HL-60 (cell line): ENCODE measurements at regions not wholly inside any gene's neighbourhood (a gene's known extent, or its start where the extent isn't known, plus 50 kb on each side); places are given as distances from the start of the nearest gene placed in this dataset.

Experiments used
- DNase-seq, 2 experiments: peaks; one replicate each; pipeline ENCODE4 v3.0.0-alpha.2; 2010 to 2020; ENCODE audit warnings: low read depth in 1 of 2, low spot score in 1 of 2
- H3K27ac ChIP-seq: fragments of 250-450 bp; sonication (Bioruptor Pico); replicated peaks from 2 replicates; pipeline ENCODE4 v1.5.1; 2020; ENCODE audit warnings: mild to moderate bottlenecking, moderate library complexity
- H3K27me3 ChIP-seq: fragments of 250-450 bp; sonication (Bioruptor Pico); 2 replicates; pipeline ENCODE4 v1.5.1; 2021; ENCODE audit warnings: mild to moderate bottlenecking, moderate library complexity; ENCODE audit not compliant: insufficient read depth, poor library complexity, severe bottlenecking
- H3K4me3 ChIP-seq: replicated peaks from 2 replicates; pipeline ENCODE4 v1.5.1; 2011; ENCODE audit warnings: mild to moderate bottlenecking, control low read depth, low read length; ENCODE audit not compliant: insufficient read depth
- CTCF ChIP-seq: IDR thresholded peaks from one replicate; pipeline ENCODE4 v1.5.1; 2011; ENCODE audit warnings: low read length, control low read depth, inconsistent platforms; ENCODE audit not compliant: insufficient read depth
- GABPA ChIP-seq: IDR thresholded peaks from 2 replicates; pipeline ENCODE4 v1.6.1; 2012; ENCODE audit warnings: low read depth
- POLR2AphosphoS5 ChIP-seq: IDR thresholded peaks from 2 replicates; pipeline ENCODE4 v1.6.1; 2012; ENCODE audit warnings: low read depth
- REST ChIP-seq: IDR thresholded peaks from 2 replicates; pipeline ENCODE4 v1.6.1; 2012; ENCODE audit warnings: low read depth; ENCODE audit not compliant: insufficient replicate concordance
- SPI1 ChIP-seq: IDR thresholded peaks from 2 replicates; pipeline ENCODE4 v1.6.1; 2012; ENCODE audit warnings: low read depth, mild to moderate bottlenecking, borderline replicate concordance

GRCh38 chr3:166569589-166569988 is 732.4 kb upstream of the BCHE start:
- TF ChIP-seq GABPA (no peak), SPI1 (no peak), CTCF (no peak), POLR2AphosphoS5 (no peak), REST (no peak)
- Histone ChIP-seq H3K27ac (no peak overlapping the region), H3K4me3 (no peak overlapping the region), H3K27me3 (no peaks in the 10 kb centered on the region)
- DNase-seq, result no peak

- TF ChIP-seq GABPA, result no peak
- TF ChIP-seq SPI1, result no peak
- no peak for TF ChIP-seq POLR2AphosphoS5
- TF ChIP-seq CTCF, result no peak
- Histone ChIP-seq H3K27ac (no peak overlapping the region), H3K27me3 (no peaks in the 10 kb centered on the region), H3K4me3 (no peak overlapping the region)
- DNase-seq, result no peak
These were observed 723.0 kb upstream of the BCHE start for GRCh38 chr3:166560253-166560652.

- no peak overlapping the region for H3K27ac ChIP-seq
- no peaks in the 10 kb centered on the region for H3K27me3 ChIP-seq
- no peak for DNase-seq
- TF ChIP-seq SPI1, result peak; percentile 86
- TF ChIP-seq CTCF, result no peak
- H3K4me3 ChIP-seq, result no peak overlapping the region
These were observed 719.7 kb upstream of the BCHE start for GRCh38 chr3:166556955-166557354.

GRCh38 chr3:166554023-166554422 is 716.8 kb upstream of the BCHE start:
- TF ChIP-seq SPI1, result no peak
- TF ChIP-seq GABPA, result no peak
- TF ChIP-seq REST, result no peak
- no peak for TF ChIP-seq POLR2AphosphoS5
- TF ChIP-seq CTCF, result no peak
- Histone ChIP-seq H3K27me3 (no peaks in the 10 kb centered on the region), H3K4me3 (no peak overlapping the region), H3K27ac (no peak overlapping the region)
- no peak for DNase-seq
